AG20443 (cell line): ENCODE measurements at regions not wholly inside any gene's neighbourhood (a gene's known extent, or its start where the extent isn't known, plus 50 kb on each side); places are given as distances from the start of the nearest gene placed in this dataset.
"Not testable (repeated sequence)": the region's sequence is repeated elsewhere in the genome, so short reads cannot be mapped to it uniquely, and the experiment has no call there.

Experiments used
- DNase-seq: peaks from one replicate; pipeline ENCODE4 v3.0.0; 2012; ENCODE audit warnings: low spot score, mixed read lengths

- no peak for DNase-seq
These were observed 201.5 kb downstream of the RGS3 start for GRCh38 chr9:113665064-113665463.

- DNase-seq: no peak
These were observed 202.2 kb downstream of the RGS3 start for GRCh38 chr9:113665756-113666155.

- DNase-seq: peak; percentile 55
These were observed 204.5 kb downstream of the RGS3 start for GRCh38 chr9:113668061-113668460.

GRCh38 chr9:113669522-113670115 lies 206.1 kb downstream of the RGS3 start:
- DNase-seq: peak; percentile 37

- no peak for DNase-seq
These were observed 202.4 kb upstream of the ZNF618 start for GRCh38 chr9:113673726-113674125.

GRCh38 chr9:113674436-113674835 lies 201.7 kb upstream of the ZNF618 start:
- peak; percentile 27 for DNase-seq

GRCh38 chr9:113675475-113675941 lies 200.6 kb upstream of the ZNF618 start:
- DNase-seq: peak; percentile 95

- DNase-seq: peak; percentile 53
These were observed 199.1 kb upstream of the ZNF618 start for GRCh38 chr9:113677057-113677456.

GRCh38 chr9:113677569-113677968 lies 198.5 kb upstream of the ZNF618 start:
- no peak for DNase-seq

- DNase-seq: no peak
These were observed 197.8 kb upstream of the ZNF618 start for GRCh38 chr9:113678119-113678858.

- DNase-seq: no peak
These were observed 197.3 kb upstream of the ZNF618 start for GRCh38 chr9:113678859-113679256.

GRCh38 chr9:113682297-113682771 lies 193.8 kb upstream of the ZNF618 start:
- peak; percentile 80 for DNase-seq

GRCh38 chr9:113685636-113686035 lies 190.5 kb upstream of the ZNF618 start:
- not testable (repeated sequence) for DNase-seq

GRCh38 chr9:113687107-113687679 lies 188.9 kb upstream of the ZNF618 start:
- no peak for DNase-seq

GRCh38 chr9:113687680-113688371 lies 188.3 kb upstream of the ZNF618 start:
- DNase-seq: no peak

- no peak for DNase-seq
These were observed 185.9 kb upstream of the ZNF618 start for GRCh38 chr9:113690055-113690740.

GRCh38 chr9:113692256-113692655 lies 183.9 kb upstream of the ZNF618 start:
- no peak for DNase-seq

GRCh38 chr9:113694912-113695311 lies 181.2 kb upstream of the ZNF618 start:
- no peak for DNase-seq

- no peak for DNase-seq
These were observed 180.7 kb upstream of the ZNF618 start for GRCh38 chr9:113695440-113695851.

- DNase-seq: no peak
These were observed 180.2 kb upstream of the ZNF618 start for GRCh38 chr9:113695901-113696300.

GRCh38 chr9:113701774-113702755 lies 174.0 kb upstream of the ZNF618 start:
- DNase-seq: peak; percentile 69
